Type B pancreatic cell (in vitro differentiated cells): ENCODE measurements at regions not wholly inside any gene's neighbourhood (a gene's known extent, or its start where the extent isn't known, plus 50 kb on each side); places are given as distances from the start of the nearest gene placed in this dataset.

Experiments
- DNase-seq: peaks from one replicate; pipeline ENCODE4 v3.0.0; 2021; ENCODE audit warnings: mixed read lengths; ENCODE audit not compliant: unreplicated experiment; ENCODE audit errors: extremely low spot score
- H3K27ac Mint-ChIP-seq: 2 replicates; pipeline ENCODE4 v1.8.0; 2021; ENCODE audit warnings: mild to moderate bottlenecking, mixed read lengths
- H3K27me3 Mint-ChIP-seq: 2 replicates; pipeline ENCODE4 v1.8.0; 2021; ENCODE audit warnings: mixed read lengths
- H3K36me3 Mint-ChIP-seq: 2 replicates; pipeline ENCODE4 v1.8.0; 2021; ENCODE audit warnings: mixed read lengths
- H3K4me1 Mint-ChIP-seq: one replicate; pipeline ENCODE4 v1.8.0; 2021; ENCODE audit warnings: mixed read lengths; ENCODE audit not compliant: unreplicated experiment
- H3K4me3 Mint-ChIP-seq: 2 replicates; pipeline ENCODE4 v1.8.0; 2021; ENCODE audit warnings: mild to moderate bottlenecking, mixed read lengths
- H3K9me3 Mint-ChIP-seq: 2 replicates; pipeline ENCODE4 v1.8.0; 2021; ENCODE audit warnings: mixed read lengths
- TF ChIP-seq, protein P1 (sequence below): fragments of 200-600 bp; sonication (generic); conservative IDR thresholded peaks from 2 replicates; pipeline ENCODE4 v1.5.0; 2021; ENCODE audit warnings: antibody characterized with exemption, mild to moderate bottlenecking

DNA sequence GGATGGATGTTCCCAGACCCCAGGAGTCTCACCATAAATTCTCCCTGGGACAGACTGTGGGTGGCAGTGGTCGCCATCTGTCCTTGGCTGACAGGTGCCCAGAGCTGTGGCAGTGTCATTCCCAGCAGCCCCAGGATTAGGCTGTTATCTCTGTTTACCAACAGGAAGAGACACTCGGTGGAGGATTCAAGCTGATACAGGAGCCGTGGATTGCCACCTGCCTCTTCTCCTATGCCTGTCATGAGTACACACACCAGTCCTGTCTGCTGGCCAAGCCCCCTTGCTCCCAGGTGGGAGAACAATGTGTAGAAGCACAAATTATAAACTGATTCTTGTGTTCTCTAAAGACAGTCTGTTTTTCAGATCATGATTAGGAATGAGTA is 152.6 kb downstream of the ETS2 start:
- Mint-ChIP-seq H3K36me3 (peaks cover 5% of the 10 kb centered on the region), H3K4me3 (no peak overlapping the region), H3K4me1 (peaks cover 23% of the 10 kb centered on the region), H3K9me3 (peaks cover 13% of the 10 kb centered on the region), H3K27ac (peak overlapping the region; percentile 26), H3K27me3 (peaks cover 8% of the 10 kb centered on the region)
- TF ChIP-seq, protein P1, sequence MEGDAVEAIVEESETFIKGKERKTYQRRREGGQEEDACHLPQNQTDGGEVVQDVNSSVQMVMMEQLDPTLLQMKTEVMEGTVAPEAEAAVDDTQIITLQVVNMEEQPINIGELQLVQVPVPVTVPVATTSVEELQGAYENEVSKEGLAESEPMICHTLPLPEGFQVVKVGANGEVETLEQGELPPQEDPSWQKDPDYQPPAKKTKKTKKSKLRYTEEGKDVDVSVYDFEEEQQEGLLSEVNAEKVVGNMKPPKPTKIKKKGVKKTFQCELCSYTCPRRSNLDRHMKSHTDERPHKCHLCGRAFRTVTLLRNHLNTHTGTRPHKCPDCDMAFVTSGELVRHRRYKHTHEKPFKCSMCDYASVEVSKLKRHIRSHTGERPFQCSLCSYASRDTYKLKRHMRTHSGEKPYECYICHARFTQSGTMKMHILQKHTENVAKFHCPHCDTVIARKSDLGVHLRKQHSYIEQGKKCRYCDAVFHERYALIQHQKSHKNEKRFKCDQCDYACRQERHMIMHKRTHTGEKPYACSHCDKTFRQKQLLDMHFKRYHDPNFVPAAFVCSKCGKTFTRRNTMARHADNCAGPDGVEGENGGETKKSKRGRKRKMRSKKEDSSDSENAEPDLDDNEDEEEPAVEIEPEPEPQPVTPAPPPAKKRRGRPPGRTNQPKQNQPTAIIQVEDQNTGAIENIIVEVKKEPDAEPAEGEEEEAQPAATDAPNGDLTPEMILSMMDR: no peak
- no peak for DNase-seq

DNA sequence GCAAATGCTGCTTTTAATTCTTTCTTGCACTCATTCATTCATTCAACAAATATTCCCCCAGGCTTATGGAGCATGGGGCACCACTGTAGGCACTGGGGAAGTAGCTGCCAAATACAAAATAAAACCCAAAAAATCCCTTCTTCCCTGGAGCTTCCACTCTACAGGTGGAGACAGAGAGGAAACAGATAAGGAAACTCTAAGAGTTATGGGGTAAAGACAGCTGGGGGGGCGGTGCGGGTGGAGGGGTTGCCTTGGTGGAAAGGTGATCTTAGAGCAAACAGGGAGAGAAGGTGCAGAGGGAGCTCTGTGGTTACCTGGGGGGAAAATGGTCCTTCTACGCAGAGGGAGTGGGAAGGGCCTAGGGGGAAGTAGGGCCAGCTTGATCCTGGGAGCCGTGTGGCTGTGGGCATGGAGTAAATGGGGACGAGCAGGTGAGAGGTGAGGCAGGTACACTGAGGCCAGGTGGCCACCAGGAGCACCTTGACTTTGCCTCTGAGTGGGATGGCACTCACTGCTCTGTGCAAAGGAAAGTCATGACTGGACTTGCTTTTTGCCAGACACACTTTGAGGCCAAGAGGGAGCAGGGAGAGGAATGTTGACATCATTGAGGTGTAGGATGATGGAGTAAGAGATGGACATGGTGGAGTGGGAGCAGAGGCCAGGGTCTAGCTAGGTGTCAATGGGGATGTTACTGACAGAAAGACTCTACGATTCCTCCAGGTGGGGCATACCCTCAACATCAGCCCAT is 152.0 kb downstream of the ETS2 start:
- no peak for DNase-seq
- TF ChIP-seq, protein P1: no peak
- no peak overlapping the region for H3K4me3 Mint-ChIP-seq
- peak overlapping the region; percentile 77 for H3K27ac Mint-ChIP-seq
- peaks cover 12% of the 10 kb centered on the region for H3K9me3 Mint-ChIP-seq
- peaks cover 23% of the 10 kb centered on the region for H3K4me1 Mint-ChIP-seq
- H3K36me3 Mint-ChIP-seq: peaks cover 5% of the 10 kb centered on the region
- peaks cover 8% of the 10 kb centered on the region for H3K27me3 Mint-ChIP-seq

DNA sequence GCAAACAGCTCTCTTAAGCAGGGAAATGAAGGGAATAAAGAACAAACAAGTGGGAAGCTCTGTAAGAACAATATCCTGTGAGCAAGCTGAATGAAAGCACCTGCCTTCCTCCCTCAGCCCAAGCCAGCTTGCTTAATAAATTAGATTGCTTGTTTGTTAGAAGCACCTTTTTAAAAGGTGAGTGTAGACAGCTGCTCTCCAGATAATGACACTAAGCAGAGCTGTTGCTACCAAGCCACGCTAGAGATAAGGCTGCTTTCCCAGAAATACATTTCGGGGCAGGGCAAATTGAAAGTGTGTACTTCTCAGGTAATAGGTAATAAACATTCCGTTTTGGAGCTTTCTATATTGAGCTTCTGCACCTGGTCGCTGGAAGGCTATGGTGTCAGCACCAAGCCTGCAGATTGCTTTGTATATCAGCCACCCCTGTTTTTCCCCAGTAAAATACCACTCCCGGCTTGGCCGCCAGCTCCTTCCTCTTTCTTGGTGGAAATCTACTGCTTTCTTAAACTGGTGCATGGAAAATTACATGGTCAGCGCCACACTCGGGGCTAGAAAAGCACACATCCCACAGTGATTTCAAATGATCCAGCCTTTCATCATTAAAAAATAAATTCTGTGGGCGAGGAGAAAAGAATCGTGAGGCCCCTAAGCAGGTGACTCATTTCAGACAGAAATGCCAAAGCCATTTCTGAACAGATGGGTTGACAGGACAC is 151.3 kb downstream of the ETS2 start:
- H3K36me3 Mint-ChIP-seq: peaks cover 5% of the 10 kb centered on the region
- peak overlapping the region; percentile 49 for H3K4me3 Mint-ChIP-seq
- H3K27me3 Mint-ChIP-seq: peaks cover 8% of the 10 kb centered on the region
- peaks cover 23% of the 10 kb centered on the region for H3K4me1 Mint-ChIP-seq
- DNase-seq: no peak
- TF ChIP-seq, protein P1: no peak
- H3K9me3 Mint-ChIP-seq: peaks cover 6% of the 10 kb centered on the region
- H3K27ac Mint-ChIP-seq: peak overlapping the region; percentile 77

DNA sequence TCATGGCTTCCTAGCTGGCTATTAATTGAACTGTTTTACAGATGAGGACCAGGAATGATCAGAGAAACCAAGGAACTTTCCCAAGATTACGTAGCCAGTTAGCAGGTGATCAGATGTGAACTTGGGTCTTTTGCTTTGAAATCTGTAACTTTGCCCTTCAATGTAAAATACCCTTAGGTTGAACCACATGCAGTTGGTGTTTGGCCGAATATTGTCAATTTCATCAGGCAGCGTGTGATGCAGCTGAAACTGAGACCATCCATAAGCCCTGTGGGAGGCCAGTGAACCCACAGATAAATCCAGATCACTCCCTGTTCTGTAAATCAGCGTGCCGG is 150.8 kb downstream of the ETS2 start:
- peaks cover 5% of the 10 kb centered on the region for H3K36me3 Mint-ChIP-seq
- H3K27me3 Mint-ChIP-seq: peaks cover 12% of the 10 kb centered on the region
- TF ChIP-seq, protein P1: no peak
- H3K27ac Mint-ChIP-seq: peak overlapping the region; percentile 77
- H3K4me1 Mint-ChIP-seq: peaks cover 23% of the 10 kb centered on the region
- peaks cover 6% of the 10 kb centered on the region for H3K9me3 Mint-ChIP-seq
- peak overlapping the region; percentile 49 for H3K4me3 Mint-ChIP-seq
- no peak for DNase-seq

DNA sequence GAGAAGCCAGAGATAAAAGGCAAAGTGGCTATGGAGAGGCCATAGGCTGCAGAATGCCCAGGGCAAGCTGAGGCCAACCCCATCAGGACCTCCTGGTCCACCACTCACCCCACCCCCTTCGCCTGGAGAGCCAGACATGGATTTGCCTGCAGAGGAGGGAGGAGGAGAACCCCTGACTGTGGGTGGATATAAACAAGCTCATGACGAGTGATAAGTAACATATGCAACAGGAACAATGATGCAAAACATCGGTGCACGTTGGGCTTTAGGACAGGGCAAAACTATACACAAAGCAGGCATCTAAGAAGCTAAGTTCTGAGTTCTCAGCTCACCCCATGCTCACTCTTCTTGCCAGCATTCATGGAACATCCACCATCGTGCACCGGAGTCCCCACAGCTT is 150.3 kb downstream of the ETS2 start:
- no peak overlapping the region for H3K4me3 Mint-ChIP-seq
- no peak overlapping the region for H3K27ac Mint-ChIP-seq
- TF ChIP-seq, protein P1: no peak
- H3K4me1 Mint-ChIP-seq: peaks cover 23% of the 10 kb centered on the region
- DNase-seq: no peak
- H3K9me3 Mint-ChIP-seq: peaks cover 5% of the 10 kb centered on the region
- peaks cover 5% of the 10 kb centered on the region for H3K36me3 Mint-ChIP-seq
- peaks cover 13% of the 10 kb centered on the region for H3K27me3 Mint-ChIP-seq
